HG02870 (cell line): ENCODE measurements at regions not wholly inside any gene's neighbourhood (a gene's known extent, or its start where the extent isn't known, plus 50 kb on each side); places are given as distances from the start of the nearest gene placed in this dataset.

ENCODE experiments used
- ATAC-seq: cut with Tn5 transposase; IDR thresholded peaks from one replicate; pipeline ENCODE4 v1.9.1; 2021; ENCODE audit warnings: mild to moderate bottlenecking, moderate library complexity; ENCODE audit not compliant: unreplicated experiment

GRCh38 chr13:79681069-79681468, 200.1 kb downstream of the NDFIP2 start:
- ATAC-seq = no peak

- no peak for ATAC-seq
These were observed 199.5 kb downstream of the NDFIP2 start for GRCh38 chr13:79680485-79680884.

DNA sequence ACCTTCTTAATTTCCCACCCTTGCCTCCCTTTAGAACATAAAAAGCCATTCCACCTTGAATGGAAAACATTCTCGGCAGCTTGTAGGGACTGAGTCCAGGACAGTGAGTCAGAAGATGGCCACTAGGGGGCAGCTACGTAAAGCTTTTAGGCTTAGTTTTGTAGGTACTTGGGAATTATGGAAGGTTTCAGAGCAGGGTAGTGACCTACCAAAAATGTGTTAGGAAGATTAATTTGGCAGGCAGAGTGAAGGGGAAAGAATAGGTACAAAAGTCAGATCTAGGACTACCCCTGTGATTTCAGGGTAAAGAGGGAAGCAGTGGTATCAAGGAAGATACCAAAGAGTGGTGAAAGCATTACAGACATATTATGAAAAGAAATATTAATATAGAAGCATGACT, 198.4 kb downstream of the NDFIP2 start:
- ATAC-seq = peak; percentile 60

- no peak for ATAC-seq
These were observed 197.1 kb downstream of the NDFIP2 start for GRCh38 chr13:79678100-79678499.

DNA sequence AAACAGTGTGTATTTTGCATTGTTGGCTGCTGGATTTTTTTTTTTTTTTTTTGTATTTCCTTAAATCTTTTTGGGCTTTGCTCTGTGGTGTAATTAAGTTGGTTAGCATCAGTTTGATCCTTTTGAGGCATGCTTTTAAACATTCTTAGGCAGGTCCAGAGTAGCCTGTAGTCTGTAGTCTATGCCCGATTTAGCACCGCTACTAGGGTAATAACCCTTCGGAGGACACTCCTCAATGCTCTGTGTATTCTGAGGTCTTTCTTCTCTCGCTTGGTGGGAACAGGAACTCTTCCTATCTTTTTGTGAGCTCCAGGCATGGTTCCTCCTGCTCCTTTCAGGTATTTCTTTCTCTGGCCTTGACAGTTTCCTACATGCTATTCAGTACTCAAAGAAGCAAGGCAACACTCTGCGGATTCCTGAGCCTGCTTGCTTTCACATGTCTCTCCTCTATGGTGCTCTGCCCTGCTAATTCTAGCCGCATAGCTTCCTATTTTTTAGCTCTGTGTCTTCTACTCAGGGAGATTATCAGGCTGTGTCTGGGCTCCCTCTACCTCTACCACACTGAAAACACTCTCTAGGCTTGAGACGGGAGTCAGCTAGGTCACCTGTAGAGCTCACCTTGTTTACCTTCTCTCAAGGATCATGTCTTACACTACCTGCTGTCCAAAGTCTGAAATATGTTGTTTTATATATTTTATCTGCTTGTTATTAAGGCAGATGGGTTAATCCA, 195.1 kb downstream of the NDFIP2 start:
- no peak for ATAC-seq

DNA sequence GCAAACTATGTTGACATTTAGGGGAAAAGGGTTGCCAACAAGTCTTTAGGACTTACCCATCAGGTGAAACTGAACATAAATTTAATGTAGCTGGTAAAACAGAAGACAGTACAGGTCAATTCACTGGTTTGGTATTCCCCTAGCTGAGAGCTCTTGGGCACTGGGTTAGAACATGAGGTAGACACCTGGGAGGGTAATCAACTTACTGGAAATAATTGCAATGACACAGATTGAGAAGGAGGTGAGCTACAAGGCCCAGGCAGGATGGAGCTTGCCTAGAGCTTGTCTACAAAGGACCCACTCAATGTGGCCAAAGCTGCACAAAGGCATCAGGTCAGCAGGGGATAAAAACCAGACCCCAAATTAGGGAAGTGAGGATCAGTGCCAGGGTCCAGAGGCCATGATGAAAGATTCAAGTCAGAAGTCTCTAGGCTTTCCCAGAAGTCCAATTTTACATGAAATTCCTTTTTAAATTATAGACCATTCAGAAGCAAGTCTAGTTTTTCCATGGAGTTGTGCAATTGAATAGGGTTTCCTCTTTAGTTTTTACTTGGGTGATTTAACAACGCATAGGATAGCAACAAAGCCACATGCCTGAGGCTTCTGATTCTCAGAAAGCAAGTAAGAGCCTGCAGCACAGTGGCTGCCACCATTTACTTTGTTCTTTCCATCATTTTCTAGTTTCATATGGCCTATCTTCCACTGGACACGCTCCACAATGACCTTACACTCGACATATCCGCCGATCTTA, 194.0 kb downstream of the NDFIP2 start:
- ATAC-seq = no peak

DNA sequence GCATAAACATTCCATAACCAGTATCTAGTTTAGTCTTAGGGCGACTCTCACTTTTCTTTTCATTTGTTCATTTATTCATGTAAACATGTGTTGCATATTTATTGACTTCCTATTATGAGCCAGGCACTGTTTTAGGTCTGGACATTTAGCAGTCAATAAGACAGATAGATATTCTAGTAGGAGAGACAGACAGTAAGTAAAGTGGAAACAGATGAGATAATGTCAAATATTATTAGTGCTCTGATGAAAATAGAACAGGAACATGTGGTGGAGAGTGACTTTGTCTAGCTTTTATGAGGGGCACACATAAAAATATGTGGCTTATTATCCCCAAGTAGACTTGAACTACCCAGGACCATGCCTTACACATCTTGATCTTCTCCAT, 193.0 kb downstream of the NDFIP2 start:
- no peak for ATAC-seq

DNA sequence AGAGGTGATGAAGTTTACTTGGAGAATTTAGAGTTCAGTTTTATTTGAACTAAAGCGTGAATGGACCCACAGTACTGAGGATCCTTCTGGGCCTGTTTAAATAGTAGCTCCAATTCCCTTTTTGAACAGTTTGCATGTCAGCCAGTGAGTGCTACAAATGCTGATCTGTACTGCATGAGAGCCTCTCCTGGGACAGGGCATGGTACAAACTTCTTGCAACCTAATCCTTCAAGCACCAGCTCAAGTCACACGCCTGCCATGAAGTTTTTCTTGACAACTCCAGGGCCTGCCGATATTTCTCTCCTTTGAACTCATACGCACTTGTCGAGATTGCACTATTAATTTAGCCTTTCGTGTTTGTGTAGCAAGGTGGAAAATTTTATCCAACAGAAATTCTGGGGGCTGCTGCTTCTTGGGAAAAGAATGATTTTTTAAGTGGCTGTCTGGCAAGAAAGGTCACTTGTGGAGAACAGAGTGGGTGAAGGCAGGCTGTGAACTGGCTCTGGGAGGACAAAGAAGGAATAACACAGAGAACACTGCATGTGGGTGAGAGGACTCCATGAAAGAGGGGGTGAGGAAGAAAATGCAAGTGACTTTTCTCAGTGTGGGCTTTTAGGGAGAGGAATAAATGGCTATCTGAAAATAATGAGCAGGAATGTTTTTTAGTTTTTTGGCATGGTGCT, 192.5 kb downstream of the NDFIP2 start:
- ATAC-seq = no peak

DNA sequence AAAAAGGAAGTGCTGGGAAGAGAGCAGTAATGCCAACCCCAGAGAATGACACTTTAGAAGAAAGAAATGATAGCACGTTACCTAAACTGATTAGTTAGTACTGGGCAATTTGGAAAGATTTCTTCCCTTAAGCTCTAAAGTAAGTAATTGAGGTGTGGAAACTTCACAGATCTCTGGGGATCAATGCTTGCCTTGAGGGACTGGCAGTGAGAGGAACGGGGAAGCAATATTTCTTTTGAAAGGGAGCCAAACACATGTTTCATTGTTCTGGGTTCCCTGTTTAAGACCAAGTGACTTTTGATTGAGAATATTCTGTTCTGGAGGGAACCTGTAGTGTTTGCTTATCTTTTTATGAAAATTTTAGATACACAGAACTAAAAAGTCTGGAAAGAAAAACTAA, 190.5 kb downstream of the NDFIP2 start:
- ATAC-seq = no peak

- ATAC-seq = no peak
These were observed 187.3 kb downstream of the NDFIP2 start for GRCh38 chr13:79668201-79668752.

- no peak for ATAC-seq
These were observed 186.8 kb downstream of the NDFIP2 start for GRCh38 chr13:79667771-79668170.

DNA sequence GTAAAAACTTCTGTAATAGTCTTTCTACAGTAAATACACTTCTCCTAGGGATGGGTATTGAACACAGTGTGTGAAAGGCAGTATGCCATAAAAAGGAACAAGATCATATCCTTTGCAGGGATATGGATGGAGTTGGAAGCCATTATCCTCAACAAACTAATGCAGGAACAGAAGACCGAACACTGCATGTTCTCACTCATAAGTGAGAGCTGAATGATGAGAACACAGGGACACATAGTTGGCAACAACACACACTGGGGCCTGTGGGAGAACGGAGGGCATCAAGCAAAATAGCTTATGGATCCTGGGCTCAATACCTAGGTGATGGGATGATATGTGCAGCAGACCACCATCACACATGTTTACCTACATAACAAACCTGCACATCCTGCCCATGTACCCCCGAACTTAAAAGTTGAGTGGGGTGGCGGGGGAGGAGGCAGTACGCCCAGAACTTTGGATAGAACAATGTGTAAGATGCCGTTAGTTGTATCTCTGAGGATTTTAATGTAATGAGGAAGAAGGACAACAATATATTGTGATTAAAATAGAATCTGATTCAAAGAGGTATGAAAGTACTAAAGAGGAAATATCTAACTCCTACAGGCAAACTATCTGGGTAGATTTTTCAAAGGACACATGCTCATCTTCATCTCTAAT, 183.2 kb downstream of the NDFIP2 start:
- ATAC-seq = no peak

DNA sequence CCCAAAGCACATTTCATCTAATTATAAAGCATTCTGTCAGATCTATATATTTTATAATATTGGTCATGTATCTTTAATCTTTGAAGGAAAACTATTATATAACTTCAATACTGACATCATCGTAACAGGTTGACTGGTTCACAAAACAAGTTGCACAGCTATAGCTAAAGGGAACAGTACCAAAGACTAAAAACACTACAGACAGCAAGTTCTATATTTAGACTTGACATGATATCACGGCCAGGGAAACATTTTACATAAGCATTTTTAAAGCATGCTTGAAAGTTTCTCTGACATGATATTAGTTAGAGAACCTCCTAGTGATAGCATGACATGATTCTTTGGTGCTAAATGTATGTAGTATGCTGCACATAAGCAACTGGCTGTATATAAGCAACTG, 182.5 kb downstream of the NDFIP2 start:
- ATAC-seq = no peak

GRCh38 chr13:79662882-79663281, 181.9 kb downstream of the NDFIP2 start:
- ATAC-seq = no peak

- peak; percentile 62 for ATAC-seq
These were observed 179.4 kb downstream of the NDFIP2 start for GRCh38 chr13:79660361-79660760.

GRCh38 chr13:79659121-79659521, 178.2 kb downstream of the NDFIP2 start:
- no peak for ATAC-seq

GRCh38 chr13:79658333-79658975, 177.5 kb downstream of the NDFIP2 start:
- ATAC-seq = no peak

GRCh38 chr13:79655509-79655908, 174.6 kb downstream of the NDFIP2 start:
- no peak for ATAC-seq

DNA sequence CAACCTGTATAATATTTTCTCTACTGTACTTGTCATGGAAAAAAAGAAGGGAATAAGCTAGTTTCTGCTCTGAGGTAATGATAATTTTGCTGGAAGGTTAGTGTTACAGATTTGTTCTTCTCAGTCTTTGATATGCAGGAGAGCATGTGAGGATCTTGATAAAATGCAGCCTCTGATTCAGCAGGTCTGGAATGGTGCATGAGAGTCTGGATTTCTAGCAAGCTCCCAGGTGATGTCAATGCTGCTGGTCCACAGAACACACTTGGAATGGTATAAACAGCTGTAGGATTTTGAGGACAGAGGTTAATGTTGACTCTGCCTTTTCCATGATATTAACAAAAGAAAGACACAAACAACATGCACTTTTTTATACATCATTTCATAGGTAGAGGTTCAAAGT, 173.6 kb downstream of the NDFIP2 start:
- no peak for ATAC-seq

GRCh38 chr13:79650688-79651087, 169.7 kb downstream of the NDFIP2 start:
- no peak for ATAC-seq

DNA sequence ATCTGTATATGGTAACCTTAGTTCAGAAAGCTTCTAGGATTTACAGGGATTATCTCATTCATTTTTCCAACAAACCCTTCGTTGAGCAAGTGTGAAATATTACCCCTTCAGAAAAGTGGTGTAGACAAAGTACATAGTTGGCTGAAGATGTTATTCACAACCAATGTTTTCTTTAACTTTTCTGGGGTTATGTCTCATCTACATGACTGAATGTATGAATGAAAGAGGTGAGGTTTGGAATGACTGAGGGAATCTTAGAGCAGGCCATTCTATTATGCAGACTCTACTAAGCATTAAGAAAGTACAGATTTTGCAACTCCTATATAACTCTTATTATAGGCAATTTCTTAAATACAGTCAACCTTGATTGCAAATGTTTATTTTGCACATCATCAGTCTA, 167.2 kb downstream of the NDFIP2 start:
- no peak for ATAC-seq
